ENCODE measurements at regions not wholly inside any gene's neighbourhood (a gene's known extent, or its start where the extent isn't known, plus 50 kb on each side); places are given as distances from the start of the nearest gene placed in this dataset.

DNA sequence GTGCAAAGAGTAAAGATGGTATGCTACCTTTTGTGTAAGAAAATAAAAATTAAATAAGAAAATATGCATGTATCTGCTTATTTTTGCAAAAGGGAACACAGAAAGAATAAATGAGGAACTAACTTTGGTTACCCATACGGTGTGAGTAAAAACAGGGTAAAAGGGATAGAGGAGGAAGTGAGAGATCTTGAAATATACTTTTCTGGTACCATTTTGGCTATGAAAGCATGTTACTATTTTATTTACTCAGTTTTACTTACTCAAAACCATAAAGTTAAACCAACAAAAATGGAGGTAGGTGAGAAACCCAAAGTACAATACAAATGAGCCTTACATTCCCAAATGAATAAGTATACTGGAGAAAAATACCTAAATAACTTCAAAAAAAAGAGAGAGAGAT, 122.0 kb upstream of the EGLN3 start:
- H2AFZ ChIP-seq (ENCODE audit: control insufficient read depth, low read length): no peak overlapping the region
- no peaks in the 10 kb centered on the region for H4K20me1 ChIP-seq (ENCODE audit: control insufficient read depth, extremely low read depth, insufficient read depth, low read length)
- H3K79me2 ChIP-seq (ENCODE audit: control insufficient read depth, insufficient read depth, low read length): no peaks in the 10 kb centered on the region
- H3K9me1 ChIP-seq (ENCODE audit: control insufficient read depth, extremely low read depth, insufficient read depth, low read length): no peaks in the 10 kb centered on the region
- dilution Hi-C loops (cut with MboI; ENCODE audit: extremely low pct_ligation_motif_present, low sequenced_read_pairs): no loop called here
- H3K9me3 ChIP-seq (ENCODE audit: control insufficient read depth, low read depth, low read length): no peaks in the 10 kb centered on the region
- no peak for FAIRE-seq
- H3K4me3 ChIP-seq (ENCODE audit: control insufficient read depth in 2 of 3, extremely low read depth in 1 of 3, insufficient read depth in 2 of 3, low read depth in 1 of 3, low read length in 3 of 3): no peak overlapping the region
- no peak for DNase-seq (ENCODE audit: low read depth, low spot score)
- no peak overlapping the region for H3K4me2 ChIP-seq (ENCODE audit: control insufficient read depth, extremely low read depth, insufficient read depth, low read depth, low read length)
- H3K36me3 ChIP-seq (ENCODE audit: control insufficient read depth in 2 of 2, extremely low read depth in 1 of 2, insufficient read depth in 2 of 2, low read length in 2 of 2): no peaks in the 10 kb centered on the region
- H3K27ac ChIP-seq (ENCODE audit: control insufficient read depth, insufficient read depth, low read length): no peak overlapping the region
- no peaks in the 10 kb centered on the region for H3K27me3 ChIP-seq (ENCODE audit: control insufficient read depth, extremely low read depth, insufficient read depth, low read length)
- no peaks in the 10 kb centered on the region for H3K4me1 ChIP-seq (ENCODE audit: control insufficient read depth, extremely low read depth, insufficient read depth, low read length)
- no peak overlapping the region for H3K9ac ChIP-seq (ENCODE audit: control insufficient read depth, extremely low read depth, insufficient read depth, low read length)
- TF ChIP-seq EZH2 (IDR thresholded peaks at IDR 0.05; ENCODE audit: low read length): no peak
- TF ChIP-seq, protein P1, sequence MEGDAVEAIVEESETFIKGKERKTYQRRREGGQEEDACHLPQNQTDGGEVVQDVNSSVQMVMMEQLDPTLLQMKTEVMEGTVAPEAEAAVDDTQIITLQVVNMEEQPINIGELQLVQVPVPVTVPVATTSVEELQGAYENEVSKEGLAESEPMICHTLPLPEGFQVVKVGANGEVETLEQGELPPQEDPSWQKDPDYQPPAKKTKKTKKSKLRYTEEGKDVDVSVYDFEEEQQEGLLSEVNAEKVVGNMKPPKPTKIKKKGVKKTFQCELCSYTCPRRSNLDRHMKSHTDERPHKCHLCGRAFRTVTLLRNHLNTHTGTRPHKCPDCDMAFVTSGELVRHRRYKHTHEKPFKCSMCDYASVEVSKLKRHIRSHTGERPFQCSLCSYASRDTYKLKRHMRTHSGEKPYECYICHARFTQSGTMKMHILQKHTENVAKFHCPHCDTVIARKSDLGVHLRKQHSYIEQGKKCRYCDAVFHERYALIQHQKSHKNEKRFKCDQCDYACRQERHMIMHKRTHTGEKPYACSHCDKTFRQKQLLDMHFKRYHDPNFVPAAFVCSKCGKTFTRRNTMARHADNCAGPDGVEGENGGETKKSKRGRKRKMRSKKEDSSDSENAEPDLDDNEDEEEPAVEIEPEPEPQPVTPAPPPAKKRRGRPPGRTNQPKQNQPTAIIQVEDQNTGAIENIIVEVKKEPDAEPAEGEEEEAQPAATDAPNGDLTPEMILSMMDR (optimal IDR thresholded peaks at IDR 0.05 in 1 of 3, IDR thresholded peaks at IDR 0.05 in 1 of 3, conservative IDR thresholded peaks at IDR 0.05 in 1 of 3; ENCODE audit: extremely low read depth in 1 of 3, insufficient read depth in 2 of 3, low read length in 3 of 3): no peak

DNA sequence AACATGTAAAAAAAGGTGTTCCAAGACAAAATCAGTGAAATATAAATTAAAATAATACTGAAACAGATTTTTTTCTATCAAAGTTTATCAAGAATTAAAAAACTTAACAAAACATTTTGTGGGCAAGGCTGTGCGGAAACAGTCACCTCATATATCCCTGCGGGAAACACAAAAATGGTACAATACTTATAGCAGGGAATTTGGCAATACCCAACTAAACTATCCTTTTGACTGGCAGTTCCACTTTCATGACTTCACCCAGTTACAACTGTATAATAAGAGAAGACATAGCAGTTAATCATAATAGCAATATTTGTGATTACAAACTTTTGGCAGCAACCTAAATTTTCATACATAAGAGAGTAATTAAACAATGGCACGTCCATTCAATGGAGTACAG, 121.5 kb upstream of the EGLN3 start:
- Histone ChIP-seq H4K20me1 (ENCODE audit: control insufficient read depth, extremely low read depth, insufficient read depth, low read length) (no peaks in the 10 kb centered on the region), H3K79me2 (ENCODE audit: control insufficient read depth, insufficient read depth, low read length) (no peaks in the 10 kb centered on the region), H3K4me3 (ENCODE audit: control insufficient read depth in 2 of 3, extremely low read depth in 1 of 3, insufficient read depth in 2 of 3, low read depth in 1 of 3, low read length in 3 of 3) (no peak overlapping the region), H3K4me2 (ENCODE audit: control insufficient read depth, extremely low read depth, insufficient read depth, low read depth, low read length) (no peak overlapping the region), H3K27me3 (ENCODE audit: control insufficient read depth, extremely low read depth, insufficient read depth, low read length) (no peaks in the 10 kb centered on the region), H3K9me1 (ENCODE audit: control insufficient read depth, extremely low read depth, insufficient read depth, low read length) (no peaks in the 10 kb centered on the region), H3K9ac (ENCODE audit: control insufficient read depth, extremely low read depth, insufficient read depth, low read length) (no peak overlapping the region), H3K36me3 (ENCODE audit: control insufficient read depth in 2 of 2, extremely low read depth in 1 of 2, insufficient read depth in 2 of 2, low read length in 2 of 2) (no peaks in the 10 kb centered on the region), H3K9me3 (ENCODE audit: control insufficient read depth, low read depth, low read length) (no peaks in the 10 kb centered on the region), H3K27ac (ENCODE audit: control insufficient read depth, insufficient read depth, low read length) (no peak overlapping the region), H2AFZ (ENCODE audit: control insufficient read depth, low read length) (no peak overlapping the region), H3K4me1 (ENCODE audit: control insufficient read depth, extremely low read depth, insufficient read depth, low read length) (no peaks in the 10 kb centered on the region)
- FAIRE-seq (no peak), DNase-seq (ENCODE audit: low read depth, low spot score) (no peak)
- dilution Hi-C loops (cut with MboI; ENCODE audit: extremely low pct_ligation_motif_present, low sequenced_read_pairs): no loop called here
- TF ChIP-seq, protein P1 (optimal IDR thresholded peaks at IDR 0.05 in 1 of 3, IDR thresholded peaks at IDR 0.05 in 1 of 3, conservative IDR thresholded peaks at IDR 0.05 in 1 of 3; ENCODE audit: extremely low read depth in 1 of 3, insufficient read depth in 2 of 3, low read length in 3 of 3): no peak
- TF ChIP-seq EZH2 (IDR thresholded peaks at IDR 0.05; ENCODE audit: low read length): no peak

Data from keratinocyte (primary cell).